ENCODE measurements at regions not wholly inside any gene's neighbourhood (a gene's known extent, or its start where the extent isn't known, plus 50 kb on each side); places are given as distances from the start of the nearest gene placed in this dataset.

DNA sequence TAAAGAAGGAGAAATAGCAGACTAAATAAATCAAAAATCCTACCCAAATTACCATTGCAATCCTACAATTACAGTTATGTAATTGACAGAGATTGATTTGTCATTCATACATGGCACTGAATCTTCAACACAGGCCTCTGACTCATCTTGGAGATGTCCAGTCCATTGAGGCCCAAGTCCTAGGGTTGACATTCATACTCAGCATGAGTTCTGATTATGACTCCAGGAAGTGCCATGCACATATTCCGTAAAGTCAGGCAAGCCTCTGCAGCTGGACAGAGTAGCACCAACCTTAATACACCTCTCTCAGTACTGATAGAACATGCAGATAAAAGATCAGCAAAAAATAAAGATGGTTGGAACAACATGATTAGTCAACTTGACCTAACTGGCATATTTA, 353.7 kb upstream of the NFE2L3 start:
- H3K27me3 Mint-ChIP-seq: peaks cover 32% of the 10 kb centered on the region
- peaks cover 4% of the 10 kb centered on the region for H3K4me1 Mint-ChIP-seq (ENCODE audit: unreplicated experiment)
- DNase-seq (ENCODE audit: extremely low spot score, unreplicated experiment): no peak
- H3K9me3 Mint-ChIP-seq: no peaks in the 10 kb centered on the region
- no peaks in the 10 kb centered on the region for H3K36me3 Mint-ChIP-seq
- H3K27ac Mint-ChIP-seq: no peak overlapping the region
- no peak overlapping the region for H3K4me3 Mint-ChIP-seq
- TF ChIP-seq, protein P1, sequence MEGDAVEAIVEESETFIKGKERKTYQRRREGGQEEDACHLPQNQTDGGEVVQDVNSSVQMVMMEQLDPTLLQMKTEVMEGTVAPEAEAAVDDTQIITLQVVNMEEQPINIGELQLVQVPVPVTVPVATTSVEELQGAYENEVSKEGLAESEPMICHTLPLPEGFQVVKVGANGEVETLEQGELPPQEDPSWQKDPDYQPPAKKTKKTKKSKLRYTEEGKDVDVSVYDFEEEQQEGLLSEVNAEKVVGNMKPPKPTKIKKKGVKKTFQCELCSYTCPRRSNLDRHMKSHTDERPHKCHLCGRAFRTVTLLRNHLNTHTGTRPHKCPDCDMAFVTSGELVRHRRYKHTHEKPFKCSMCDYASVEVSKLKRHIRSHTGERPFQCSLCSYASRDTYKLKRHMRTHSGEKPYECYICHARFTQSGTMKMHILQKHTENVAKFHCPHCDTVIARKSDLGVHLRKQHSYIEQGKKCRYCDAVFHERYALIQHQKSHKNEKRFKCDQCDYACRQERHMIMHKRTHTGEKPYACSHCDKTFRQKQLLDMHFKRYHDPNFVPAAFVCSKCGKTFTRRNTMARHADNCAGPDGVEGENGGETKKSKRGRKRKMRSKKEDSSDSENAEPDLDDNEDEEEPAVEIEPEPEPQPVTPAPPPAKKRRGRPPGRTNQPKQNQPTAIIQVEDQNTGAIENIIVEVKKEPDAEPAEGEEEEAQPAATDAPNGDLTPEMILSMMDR (conservative IDR thresholded peaks at IDR 0.05): no peak

DNA sequence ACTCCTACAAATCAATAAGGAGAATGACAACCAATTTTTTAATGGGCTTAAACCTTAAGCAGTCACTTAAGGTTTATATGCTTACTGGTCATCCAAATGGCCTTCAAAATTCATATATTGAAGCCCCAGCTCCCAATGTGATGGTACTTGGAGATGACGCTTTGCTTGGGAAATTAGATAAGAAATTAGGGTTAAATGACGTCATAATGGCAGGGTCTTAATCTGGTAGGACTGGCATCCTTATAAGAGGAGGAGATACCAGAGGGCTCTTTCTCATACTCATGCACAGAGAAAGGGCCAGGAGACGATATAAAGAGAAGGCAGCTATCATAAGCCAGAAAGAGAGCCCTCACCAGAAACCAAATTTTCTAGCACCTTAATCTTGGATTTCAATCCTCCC, 350.8 kb upstream of the NFE2L3 start:
- H3K9me3 Mint-ChIP-seq: no peaks in the 10 kb centered on the region
- no peaks in the 10 kb centered on the region for H3K36me3 Mint-ChIP-seq
- peaks cover 26% of the 10 kb centered on the region for H3K4me1 Mint-ChIP-seq (ENCODE audit: unreplicated experiment)
- H3K4me3 Mint-ChIP-seq: no peak overlapping the region
- no peak overlapping the region for H3K27ac Mint-ChIP-seq
- TF ChIP-seq, protein P1 (conservative IDR thresholded peaks at IDR 0.05): no peak
- peaks cover 55% of the 10 kb centered on the region for H3K27me3 Mint-ChIP-seq
- DNase-seq (ENCODE audit: extremely low spot score, unreplicated experiment): no peak

DNA sequence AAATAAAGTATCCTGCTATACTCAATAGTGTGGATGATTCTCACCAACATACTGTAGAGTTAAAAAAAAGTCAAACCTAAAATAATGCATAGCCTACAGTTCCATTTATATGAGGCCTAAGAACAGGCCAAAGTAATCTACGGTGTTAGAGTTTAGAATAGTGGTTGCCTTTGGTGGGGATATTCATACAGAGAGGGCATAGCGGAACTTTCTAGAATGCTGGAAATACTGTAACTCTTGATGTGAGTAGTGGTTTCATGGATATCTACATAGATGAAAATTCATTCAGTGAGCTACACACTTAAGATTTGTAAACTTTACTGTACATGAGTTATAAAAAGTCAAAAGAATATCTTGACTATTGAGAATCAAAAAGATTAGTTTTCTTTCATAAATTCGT, 349.9 kb upstream of the NFE2L3 start:
- DNase-seq (ENCODE audit: extremely low spot score, unreplicated experiment): no peak
- TF ChIP-seq, protein P1 (conservative IDR thresholded peaks at IDR 0.05): no peak
- Mint-ChIP-seq H3K36me3 (no peaks in the 10 kb centered on the region), H3K4me3 (no peak overlapping the region), H3K9me3 (no peaks in the 10 kb centered on the region), H3K4me1 (ENCODE audit: unreplicated experiment) (peaks cover 32% of the 10 kb centered on the region), H3K27ac (no peak overlapping the region), H3K27me3 (peaks cover 62% of the 10 kb centered on the region)

DNA sequence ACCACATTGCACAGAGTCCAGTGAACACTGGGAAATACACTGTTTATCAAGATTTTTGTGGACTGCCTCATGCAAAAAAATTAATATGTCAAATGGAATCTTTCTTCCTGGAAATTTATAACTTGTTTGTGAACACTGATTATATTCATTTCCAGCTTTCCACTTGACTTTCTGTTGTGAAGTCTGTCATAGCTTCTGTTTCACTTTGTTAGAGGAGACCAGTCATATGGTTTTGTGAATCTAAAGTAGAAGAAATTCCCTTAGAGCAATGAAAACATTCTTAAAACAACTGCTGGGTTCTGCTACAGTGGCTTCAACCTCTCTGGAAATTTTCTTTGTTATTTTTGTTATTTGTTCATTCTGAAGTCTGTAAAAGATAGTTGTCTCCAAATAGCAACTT, 349.5 kb upstream of the NFE2L3 start:
- Mint-ChIP-seq H3K4me1 (ENCODE audit: unreplicated experiment) (peaks cover 32% of the 10 kb centered on the region), H3K36me3 (no peaks in the 10 kb centered on the region), H3K9me3 (no peaks in the 10 kb centered on the region), H3K27ac (no peak overlapping the region), H3K27me3 (peaks cover 62% of the 10 kb centered on the region), H3K4me3 (no peak overlapping the region)
- no peak for DNase-seq (ENCODE audit: extremely low spot score, unreplicated experiment)
- TF ChIP-seq, protein P1 (conservative IDR thresholded peaks at IDR 0.05): no peak

- Mint-ChIP-seq H3K27me3 (peaks cover 66% of the 10 kb centered on the region), H3K27ac (no peak overlapping the region), H3K36me3 (no peaks in the 10 kb centered on the region), H3K4me1 (ENCODE audit: unreplicated experiment) (peaks cover 32% of the 10 kb centered on the region), H3K9me3 (no peaks in the 10 kb centered on the region), H3K4me3 (no peak overlapping the region)
- TF ChIP-seq, protein P1 (conservative IDR thresholded peaks at IDR 0.05): no peak
- no peak for DNase-seq (ENCODE audit: extremely low spot score, unreplicated experiment)
These were observed 348.7 kb upstream of the NFE2L3 start for GRCh38 chr7:25803117-25803887.
